Sigmoid colon (tissue), 4 donors: ENCODE measurements at regions not wholly inside any gene's neighbourhood (a gene's known extent, or its start where the extent isn't known, plus 50 kb on each side); places are given as distances from the start of the nearest gene placed in this dataset.

Experiments
- CTCF ChIP-seq, 4 experiments: fragments of 450-650 bp in 3 of 4; fragments of 200-600 bp in 1 of 4; IDR thresholded peaks; one replicate each; pipeline ENCODE4 v1.5.1; 2016 to 2019; ENCODE audit warnings: antibody characterized with exemption in 4 of 4, mild to moderate bottlenecking in 3 of 4, moderate library complexity in 2 of 4
- POLR2A ChIP-seq, 2 donors: fragments of 450-650 bp; IDR thresholded peaks; one replicate each; pipeline ENCODE4 v1.6.1; 2016; ENCODE audit warnings: antibody characterized with exemption in 2 of 2, mild to moderate bottlenecking in 2 of 2, moderate library complexity in 2 of 2
- POLR2AphosphoS5 ChIP-seq, 4 donors: sonication (generic); formaldehyde crosslinking; IDR thresholded peaks; one replicate each; pipeline ENCODE4 v1.6.1; 2017; ENCODE audit warnings: antibody characterized with exemption in 4 of 4

- TF ChIP-seq CTCF (IDR thresholded peaks at IDR 0.05) = no peak
- no peak for TF ChIP-seq POLR2A (IDR thresholded peaks at IDR 0.05)
- no peak for TF ChIP-seq POLR2AphosphoS5 (IDR thresholded peaks at IDR 0.05)
Measured at GRCh38 chr3:41045491-41045890, 153.8 kb upstream of the CTNNB1 start.
